NCI-H526 treated with DMSO at 0.1 percent for 48 hours (cell line): ENCODE measurements at regions not wholly inside any gene's neighbourhood (a gene's known extent, or its start where the extent isn't known, plus 50 kb on each side); places are given as distances from the start of the nearest gene placed in this dataset.
"Not testable (repeated sequence)": the region's sequence is repeated elsewhere in the genome, so short reads cannot be mapped to it uniquely, and the experiment has no call there.

Experiments used
- DNase-seq: peaks from one replicate; lab custom pipeline; 2025; lab: John Stamatoyannopoulos, UW

GRCh38 chr6:112513175-112513574 lies 166.0 kb downstream of the RFPL4B start:
- DNase-seq, result no peak

GRCh38 chr6:112522587-112522986 lies 175.5 kb downstream of the RFPL4B start:
- DNase-seq, result no peak

GRCh38 chr6:112524071-112524470 lies 176.9 kb downstream of the RFPL4B start:
- no peak for DNase-seq

- DNase-seq, result no peak
Measured at GRCh38 chr6:112525749-112526148, 178.6 kb downstream of the RFPL4B start.

GRCh38 chr6:112526594-112526993 lies 179.5 kb downstream of the RFPL4B start:
- no peak for DNase-seq

GRCh38 chr6:112528306-112528705 lies 181.2 kb downstream of the RFPL4B start:
- DNase-seq, result not testable (repeated sequence)

GRCh38 chr6:112535816-112536215 lies 188.7 kb downstream of the RFPL4B start:
- no peak for DNase-seq

GRCh38 chr6:112539355-112539754 lies 192.2 kb downstream of the RFPL4B start:
- no peak for DNase-seq

- not testable (repeated sequence) for DNase-seq
Measured at GRCh38 chr6:112541847-112542246, 194.7 kb downstream of the RFPL4B start.

- DNase-seq, result not testable (repeated sequence)
Measured at GRCh38 chr6:112547321-112548085, 200.4 kb downstream of the RFPL4B start.

GRCh38 chr6:112549749-112550148 lies 202.6 kb downstream of the RFPL4B start:
- DNase-seq, result no peak

- no peak for DNase-seq
Measured at GRCh38 chr6:112557435-112557834, 210.3 kb downstream of the RFPL4B start.

- no peak for DNase-seq
Measured at GRCh38 chr6:112557961-112558360, 210.8 kb downstream of the RFPL4B start.

- no peak for DNase-seq
Measured at GRCh38 chr6:112560651-112561050, 213.5 kb downstream of the RFPL4B start.

- no peak for DNase-seq
Measured at GRCh38 chr6:112562301-112563231, 215.4 kb downstream of the RFPL4B start.

- DNase-seq, result no peak
Measured at GRCh38 chr6:112563368-112563767, 216.2 kb downstream of the RFPL4B start.

GRCh38 chr6:112568066-112568465 lies 220.9 kb downstream of the RFPL4B start:
- DNase-seq, result no peak

GRCh38 chr6:112571488-112572270 lies 224.5 kb downstream of the RFPL4B start:
- no peak for DNase-seq

- DNase-seq, result no peak
Measured at GRCh38 chr6:112574190-112574589, 227.1 kb downstream of the RFPL4B start.

GRCh38 chr6:112575309-112575834 lies 228.2 kb downstream of the RFPL4B start:
- DNase-seq, result no peak

GRCh38 chr6:112576423-112576822 lies 229.3 kb downstream of the RFPL4B start:
- DNase-seq, result peak; percentile 20

- DNase-seq, result no peak
Measured at GRCh38 chr6:112579601-112580000, 232.5 kb downstream of the RFPL4B start.
